Islet of Langerhans (tissue), 1 donor: ENCODE measurements at regions not wholly inside any gene's neighbourhood (a gene's known extent, or its start where the extent isn't known, plus 50 kb on each side); places are given as distances from the start of the nearest gene placed in this dataset.

Source experiments
- FAIRE-seq: peaks from one replicate; lab custom pipeline; 2011; peaks lifted over from hg19 to GRCh38; lab: Jason Lieb, UNC

- no peak for FAIRE-seq
Measured at GRCh38 chr12:93245543-93245942, 132.2 kb upstream of the NUDT4 start.

- FAIRE-seq = no peak
Measured at GRCh38 chr12:93247313-93247991, 130.3 kb upstream of the NUDT4 start.

GRCh38 chr12:93252221-93252620 is 125.5 kb upstream of the NUDT4 start:
- no peak for FAIRE-seq

GRCh38 chr12:93254911-93255310 is 122.8 kb upstream of the NUDT4 start:
- FAIRE-seq = no peak

- no peak for FAIRE-seq
Measured at GRCh38 chr12:93256256-93256969, 121.3 kb upstream of the NUDT4 start.

GRCh38 chr12:93261505-93262094 is 116.1 kb upstream of the NUDT4 start:
- no peak for FAIRE-seq

- FAIRE-seq = no peak
Measured at GRCh38 chr12:93272997-93273396, 104.7 kb upstream of the NUDT4 start.

- FAIRE-seq = no peak
Measured at GRCh38 chr12:93273834-93274564, 103.7 kb upstream of the NUDT4 start.

GRCh38 chr12:93274937-93275336 is 102.8 kb upstream of the NUDT4 start:
- FAIRE-seq = no peak

GRCh38 chr12:93275589-93275988 is 102.1 kb upstream of the NUDT4 start:
- FAIRE-seq = no peak

GRCh38 chr12:93279565-93280412 is 97.9 kb upstream of the NUDT4 start:
- no peak for FAIRE-seq

- no peak for FAIRE-seq
Measured at GRCh38 chr12:93287149-93287548, 90.6 kb upstream of the NUDT4 start.

- no peak for FAIRE-seq
Measured at GRCh38 chr12:93288626-93289025, 89.1 kb upstream of the NUDT4 start.

GRCh38 chr12:93290391-93290790 is 87.3 kb upstream of the NUDT4 start:
- FAIRE-seq = no peak

- FAIRE-seq = no peak
Measured at GRCh38 chr12:93292213-93292612, 85.5 kb upstream of the NUDT4 start.

- FAIRE-seq = no peak
Measured at GRCh38 chr12:93292731-93293566, 84.8 kb upstream of the NUDT4 start.

- no peak for FAIRE-seq
Measured at GRCh38 chr12:93297032-93297431, 80.7 kb upstream of the NUDT4 start.

- FAIRE-seq = no peak
Measured at GRCh38 chr12:93297536-93297935, 80.2 kb upstream of the NUDT4 start.

GRCh38 chr12:93299262-93299846 is 78.4 kb upstream of the NUDT4 start:
- no peak for FAIRE-seq

GRCh38 chr12:93300611-93301021 is 77.1 kb upstream of the NUDT4 start:
- no peak for FAIRE-seq
